Osteoblast (primary cell): ENCODE measurements at regions not wholly inside any gene's neighbourhood (a gene's known extent, or its start where the extent isn't known, plus 50 kb on each side); places are given as distances from the start of the nearest gene placed in this dataset.

ENCODE experiments used
- DNase-seq: peaks from one replicate; pipeline ENCODE4 v3.0.0; 2011; ENCODE audit warnings: low spot score, mixed read lengths; ENCODE audit not compliant: insufficient read length; ENCODE audit errors: missing footprints
- H2AFZ ChIP-seq: 2 replicates; pipeline ENCODE4 v1.6.0; 2011; ENCODE audit warnings: mild to moderate bottlenecking, low read length
- H3K27ac ChIP-seq: 2 replicates; pipeline ENCODE4 v1.5.1; 2011; ENCODE audit warnings: mild to moderate bottlenecking, low read depth, low read length, moderate library complexity
- H3K27me3 ChIP-seq: 2 replicates; pipeline ENCODE4 v1.6.0; 2012; ENCODE audit warnings: mild to moderate bottlenecking, control low read depth, inconsistent platforms, low read length, moderate library complexity; ENCODE audit not compliant: insufficient read depth
- H3K36me3 ChIP-seq: 2 replicates; pipeline ENCODE4 v1.5.1; 2011; ENCODE audit warnings: mild to moderate bottlenecking, low read length, control low read depth, moderate library complexity; ENCODE audit not compliant: insufficient read depth
- H3K4me1 ChIP-seq: 2 replicates; pipeline ENCODE4 v1.5.1; 2011; ENCODE audit warnings: mild to moderate bottlenecking, low read length, control low read depth, moderate library complexity; ENCODE audit not compliant: insufficient read depth
- H3K4me2 ChIP-seq: 2 replicates; pipeline ENCODE4 v1.6.0; 2011; ENCODE audit warnings: mild to moderate bottlenecking, low read length; ENCODE audit not compliant: insufficient read depth
- H3K4me3 ChIP-seq: fragments of 200-600 bp; sonication (generic); 3 replicates; pipeline ENCODE4 v1.5.1; 2012; ENCODE audit warnings: mild to moderate bottlenecking, low read length, inconsistent platforms; ENCODE audit not compliant: insufficient read depth
- H3K79me2 ChIP-seq: 2 replicates; pipeline ENCODE4 v1.6.0; 2012; ENCODE audit warnings: mild to moderate bottlenecking, low read length, control low read depth, inconsistent platforms; ENCODE audit not compliant: insufficient read depth
- H3K9me3 ChIP-seq: 2 replicates; pipeline ENCODE4 v1.5.1; 2011; ENCODE audit warnings: low read depth, low read length, control low read depth
- H4K20me1 ChIP-seq: 2 replicates; pipeline ENCODE4 v1.6.0; 2012; ENCODE audit warnings: mild to moderate bottlenecking, low read length, control low read depth; ENCODE audit not compliant: insufficient read depth
- TF ChIP-seq, protein P1 (sequence below): IDR thresholded peaks from 2 replicates; pipeline ENCODE4 v1.5.1; 2011; ENCODE audit warnings: mild to moderate bottlenecking, low read depth, low read length, moderate library complexity; ENCODE audit errors: extremely low read depth

DNA sequence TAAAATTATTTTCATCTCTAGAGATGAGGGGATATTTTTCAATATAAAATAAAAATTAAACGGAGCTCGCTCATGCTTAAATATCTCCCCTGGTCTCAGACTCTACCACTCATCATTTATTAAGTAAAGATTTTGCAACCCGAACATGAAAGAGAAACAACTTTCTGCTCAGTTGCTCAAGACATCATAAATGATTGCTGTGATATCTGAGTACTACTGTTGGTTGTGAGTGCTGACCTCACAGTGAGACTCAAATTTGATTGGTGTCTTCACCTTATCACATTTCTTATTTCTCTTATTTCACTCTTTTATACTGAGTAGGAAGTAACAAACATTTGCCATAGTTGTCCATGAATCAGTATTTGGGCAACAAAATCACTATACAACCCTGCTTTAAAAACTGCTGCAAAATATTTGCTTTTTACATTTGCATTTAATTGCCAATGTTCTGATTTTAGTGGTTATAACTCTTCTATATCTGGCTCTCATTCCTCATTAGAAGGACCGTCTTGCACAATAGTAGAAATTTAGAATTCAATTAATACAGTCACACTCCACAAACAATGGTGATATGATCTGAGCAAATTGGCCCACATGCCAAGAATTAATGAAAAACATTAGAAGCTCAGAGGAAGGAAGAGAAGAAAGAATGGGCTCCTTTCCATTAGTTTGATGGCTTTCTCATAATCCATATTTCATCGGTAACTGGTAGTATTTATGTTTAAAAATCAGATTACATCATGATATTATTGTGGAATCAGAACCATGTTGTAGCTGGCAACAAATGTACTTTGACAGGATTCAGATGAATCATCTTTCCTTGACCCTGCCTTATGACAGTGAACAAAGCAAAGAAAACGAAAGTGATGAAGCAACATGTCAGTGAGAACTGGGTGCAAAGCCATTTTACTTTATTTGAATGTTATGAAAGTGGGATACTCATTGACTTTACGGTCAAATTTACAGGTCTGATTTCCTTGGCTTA is 973.6 kb upstream of the TENM4 start:
- Histone ChIP-seq H3K79me2 (no peaks in the 10 kb centered on the region), H3K27me3 (no peaks in the 10 kb centered on the region), H3K36me3 (no peaks in the 10 kb centered on the region), H3K27ac (no peak overlapping the region), H2AFZ (no peak overlapping the region), H4K20me1 (no peaks in the 10 kb centered on the region), H3K4me1 (no peaks in the 10 kb centered on the region), H3K4me3 (no peak overlapping the region), H3K9me3 (no peaks in the 10 kb centered on the region), H3K4me2 (no peak overlapping the region)
- TF ChIP-seq, protein P1, sequence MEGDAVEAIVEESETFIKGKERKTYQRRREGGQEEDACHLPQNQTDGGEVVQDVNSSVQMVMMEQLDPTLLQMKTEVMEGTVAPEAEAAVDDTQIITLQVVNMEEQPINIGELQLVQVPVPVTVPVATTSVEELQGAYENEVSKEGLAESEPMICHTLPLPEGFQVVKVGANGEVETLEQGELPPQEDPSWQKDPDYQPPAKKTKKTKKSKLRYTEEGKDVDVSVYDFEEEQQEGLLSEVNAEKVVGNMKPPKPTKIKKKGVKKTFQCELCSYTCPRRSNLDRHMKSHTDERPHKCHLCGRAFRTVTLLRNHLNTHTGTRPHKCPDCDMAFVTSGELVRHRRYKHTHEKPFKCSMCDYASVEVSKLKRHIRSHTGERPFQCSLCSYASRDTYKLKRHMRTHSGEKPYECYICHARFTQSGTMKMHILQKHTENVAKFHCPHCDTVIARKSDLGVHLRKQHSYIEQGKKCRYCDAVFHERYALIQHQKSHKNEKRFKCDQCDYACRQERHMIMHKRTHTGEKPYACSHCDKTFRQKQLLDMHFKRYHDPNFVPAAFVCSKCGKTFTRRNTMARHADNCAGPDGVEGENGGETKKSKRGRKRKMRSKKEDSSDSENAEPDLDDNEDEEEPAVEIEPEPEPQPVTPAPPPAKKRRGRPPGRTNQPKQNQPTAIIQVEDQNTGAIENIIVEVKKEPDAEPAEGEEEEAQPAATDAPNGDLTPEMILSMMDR = no peak
- DNase-seq = no peak

DNA sequence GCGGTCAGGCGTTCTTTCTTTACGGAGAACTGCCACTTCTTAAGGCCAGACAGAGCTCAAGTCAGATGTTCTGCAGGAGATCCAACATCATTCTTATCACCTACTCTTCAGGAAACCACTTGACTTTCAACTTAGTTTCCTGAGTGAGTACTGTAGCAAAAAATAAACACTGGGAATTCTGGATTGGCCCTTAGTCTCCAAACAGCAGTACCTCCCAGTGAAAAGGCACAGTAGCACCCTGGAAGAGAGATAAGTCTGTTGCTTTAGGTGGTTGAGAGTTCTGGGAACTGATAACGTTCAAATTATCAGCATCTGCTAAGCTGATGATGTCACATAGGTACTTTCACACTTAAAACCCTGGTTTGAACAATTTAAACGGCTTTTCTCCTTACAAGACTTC is 971.8 kb upstream of the TENM4 start:
- H3K9me3 ChIP-seq = no peaks in the 10 kb centered on the region
- no peak overlapping the region for H2AFZ ChIP-seq
- DNase-seq = no peak
- no peak overlapping the region for H3K27ac ChIP-seq
- H3K36me3 ChIP-seq = no peaks in the 10 kb centered on the region
- H3K27me3 ChIP-seq = no peaks in the 10 kb centered on the region
- H4K20me1 ChIP-seq = no peaks in the 10 kb centered on the region
- no peaks in the 10 kb centered on the region for H3K79me2 ChIP-seq
- no peak overlapping the region for H3K4me2 ChIP-seq
- H3K4me1 ChIP-seq = no peaks in the 10 kb centered on the region
- TF ChIP-seq, protein P1 = no peak
- H3K4me3 ChIP-seq = no peak overlapping the region

DNA sequence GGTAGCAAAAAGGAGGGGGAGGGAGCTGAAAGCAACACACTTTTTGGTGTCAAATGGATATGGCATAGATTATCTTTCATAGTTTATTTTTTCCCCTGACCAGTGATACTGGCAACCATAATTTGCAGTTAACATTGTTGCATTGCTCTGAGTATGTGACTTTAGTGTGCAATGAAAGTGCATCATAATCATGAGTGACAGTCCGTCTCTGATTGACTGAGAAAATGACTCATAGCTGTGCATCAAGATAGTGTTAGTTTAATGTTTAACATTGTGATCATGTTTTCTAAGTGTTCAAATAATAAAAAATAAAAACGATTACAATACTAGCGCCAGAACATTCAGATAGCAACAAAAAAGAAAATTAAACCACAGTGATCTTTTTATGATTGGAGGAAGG is 952.4 kb upstream of the TENM4 start:
- no peak for DNase-seq
- Histone ChIP-seq H3K4me2 (no peak overlapping the region), H4K20me1 (no peaks in the 10 kb centered on the region), H3K79me2 (no peaks in the 10 kb centered on the region), H3K27ac (no peak overlapping the region), H3K9me3 (no peaks in the 10 kb centered on the region), H3K4me1 (no peaks in the 10 kb centered on the region), H3K4me3 (no peak overlapping the region), H3K36me3 (no peaks in the 10 kb centered on the region), H3K27me3 (no peaks in the 10 kb centered on the region), H2AFZ (no peak overlapping the region)
- TF ChIP-seq, protein P1 = no peak

DNA sequence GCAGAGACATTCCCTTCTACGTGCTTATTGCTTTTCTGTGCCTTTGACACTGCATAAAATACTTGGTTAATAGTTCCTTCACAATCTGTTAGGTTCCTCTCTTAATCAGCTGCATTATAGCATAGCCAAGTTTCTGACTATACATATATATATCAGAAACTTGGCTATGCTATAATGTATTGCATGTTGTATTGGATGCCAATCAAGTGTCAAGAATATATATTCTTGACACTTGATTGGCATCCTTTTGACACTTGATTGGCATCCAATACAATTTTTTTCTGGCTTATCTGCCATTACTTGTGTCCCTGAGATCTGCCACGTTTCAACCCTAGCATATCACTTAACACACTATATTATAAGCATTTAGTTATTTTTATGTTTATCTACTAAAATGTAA is 949.7 kb upstream of the TENM4 start:
- Histone ChIP-seq H3K27me3 (no peaks in the 10 kb centered on the region), H3K36me3 (no peaks in the 10 kb centered on the region)
- TF ChIP-seq, protein P1 = no peak

More for the DNA sequence above, 949.7 kb upstream of the TENM4 start:
- H3K9me3 ChIP-seq = no peaks in the 10 kb centered on the region
- no peak overlapping the region for H3K4me3 ChIP-seq
- no peaks in the 10 kb centered on the region for H3K4me1 ChIP-seq
- H4K20me1 ChIP-seq = no peaks in the 10 kb centered on the region
- DNase-seq = no peak
- H2AFZ ChIP-seq = no peak overlapping the region
- H3K4me2 ChIP-seq = no peak overlapping the region
- no peaks in the 10 kb centered on the region for H3K79me2 ChIP-seq
- no peak overlapping the region for H3K27ac ChIP-seq
